ENCODE measurements at regions not wholly inside any gene's neighbourhood (a gene's known extent, or its start where the extent isn't known, plus 50 kb on each side); places are given as distances from the start of the nearest gene placed in this dataset.
"Not testable (repeated sequence)": the region's sequence is repeated elsewhere in the genome, so short reads cannot be mapped to it uniquely, and the experiment has no call there.

DNA sequence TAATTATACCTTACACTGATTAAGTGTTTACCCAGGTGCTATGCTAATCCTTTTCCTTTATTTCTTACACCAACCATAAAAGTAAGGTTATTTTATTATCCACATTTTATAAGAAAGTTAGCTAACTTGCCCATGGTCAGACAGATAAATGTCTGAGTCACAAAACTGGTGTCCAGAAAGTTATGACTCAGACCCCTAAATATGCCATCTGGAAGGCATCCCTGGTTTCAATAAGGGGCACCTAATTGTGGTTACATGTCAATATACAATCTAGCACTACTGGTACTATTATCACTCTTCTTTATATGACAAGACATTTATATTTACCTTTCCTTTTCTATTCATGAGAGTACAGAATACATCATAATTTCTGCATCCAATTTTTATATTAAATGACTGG is 496.5 kb upstream of the ADGRL2 start:
- peak; percentile 12 for DNase-seq (ENCODE audit: insufficient read length, low spot score)
- peak; percentile 67 for FAIRE-seq
- TF ChIP-seq POLR2A (IDR thresholded peaks at IDR 0.05; ENCODE audit: low read depth, low read length) = no peak

DNA sequence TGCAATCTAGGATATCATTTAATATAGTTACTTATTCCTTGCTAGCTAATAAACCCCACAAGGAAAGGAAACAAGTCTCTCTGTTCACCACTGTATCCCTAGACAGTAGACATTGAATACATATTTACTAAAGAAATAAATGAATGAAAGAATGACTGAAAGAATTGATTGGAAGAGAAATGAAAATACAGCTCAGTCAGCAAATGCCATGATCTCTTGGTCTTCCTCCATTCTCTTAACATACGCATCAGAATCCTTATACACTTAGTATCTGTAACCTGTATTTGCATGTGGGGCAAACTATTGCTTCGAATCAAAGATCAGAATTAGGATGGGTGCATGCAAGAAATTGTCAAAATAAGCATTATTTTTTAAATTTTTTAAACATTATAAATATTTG is 500.8 kb upstream of the ADGRL2 start:
- no peak for FAIRE-seq
- DNase-seq (ENCODE audit: insufficient read length, low spot score) = no peak
- no peak for TF ChIP-seq POLR2A (IDR thresholded peaks at IDR 0.05; ENCODE audit: low read depth, low read length)

- DNase-seq (ENCODE audit: insufficient read length, low spot score) (no peak), FAIRE-seq (no peak)
- TF ChIP-seq POLR2A (IDR thresholded peaks at IDR 0.05; ENCODE audit: low read depth, low read length) = no peak
Observed at GRCh38 chr1:81298266-81298665, 502.5 kb upstream of the ADGRL2 start.

- DNase-seq (ENCODE audit: insufficient read length, low spot score) (no peak), FAIRE-seq (no peak)
- TF ChIP-seq POLR2A (IDR thresholded peaks at IDR 0.05; ENCODE audit: low read depth, low read length) = no peak
Observed at GRCh38 chr1:81296601-81297000, 504.1 kb upstream of the ADGRL2 start.

DNA sequence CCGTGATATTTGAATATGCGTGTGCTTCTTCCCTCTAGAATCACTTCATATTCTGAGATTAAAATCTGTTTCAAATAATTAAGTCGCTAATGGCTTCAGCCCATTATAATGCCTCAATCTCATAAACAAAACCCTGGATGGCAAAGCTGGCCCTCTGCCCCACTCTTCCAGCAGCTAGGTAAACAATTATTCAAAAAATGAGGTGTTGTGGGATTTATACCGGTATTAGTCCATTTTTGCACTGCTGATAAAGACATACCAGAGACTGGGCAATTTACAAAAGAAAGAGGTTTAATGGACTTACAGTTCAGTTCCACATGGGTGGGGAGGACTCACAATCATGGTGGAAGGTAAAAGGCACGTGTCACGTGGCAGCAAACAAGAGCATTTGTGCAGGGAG is 510.4 kb upstream of the ADGRL2 start:
- FAIRE-seq = no peak
- no peak for DNase-seq (ENCODE audit: insufficient read length, low spot score)
- no peak for TF ChIP-seq POLR2A (IDR thresholded peaks at IDR 0.05; ENCODE audit: low read depth, low read length)

DNA sequence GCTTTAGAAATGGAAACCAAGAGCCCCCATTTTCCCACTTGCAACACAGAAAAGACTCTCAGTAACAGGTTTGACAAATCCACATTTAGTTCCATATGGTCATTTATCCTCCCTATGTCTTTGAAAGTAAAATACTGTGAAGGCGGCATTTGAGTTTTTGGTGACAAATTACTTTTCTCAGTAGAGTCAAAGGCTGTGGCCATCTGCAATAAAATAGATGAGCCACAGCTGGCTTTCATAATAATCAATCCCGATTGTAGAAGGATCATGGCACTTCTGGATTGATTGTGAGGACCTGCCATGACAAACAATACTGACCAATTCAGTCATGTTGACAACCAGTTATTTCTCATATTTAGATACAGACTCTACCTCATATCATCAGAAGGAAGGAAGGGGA is 512.0 kb upstream of the ADGRL2 start:
- TF ChIP-seq POLR2A (IDR thresholded peaks at IDR 0.05; ENCODE audit: low read depth, low read length) = no peak
- no peak for DNase-seq (ENCODE audit: insufficient read length, low spot score)
- FAIRE-seq = no peak

- DNase-seq (ENCODE audit: insufficient read length, low spot score) (no peak), FAIRE-seq (no peak)
- TF ChIP-seq POLR2A (IDR thresholded peaks at IDR 0.05; ENCODE audit: low read depth, low read length) = no peak
Observed at GRCh38 chr1:81287411-81288080, 513.2 kb upstream of the ADGRL2 start.

DNA sequence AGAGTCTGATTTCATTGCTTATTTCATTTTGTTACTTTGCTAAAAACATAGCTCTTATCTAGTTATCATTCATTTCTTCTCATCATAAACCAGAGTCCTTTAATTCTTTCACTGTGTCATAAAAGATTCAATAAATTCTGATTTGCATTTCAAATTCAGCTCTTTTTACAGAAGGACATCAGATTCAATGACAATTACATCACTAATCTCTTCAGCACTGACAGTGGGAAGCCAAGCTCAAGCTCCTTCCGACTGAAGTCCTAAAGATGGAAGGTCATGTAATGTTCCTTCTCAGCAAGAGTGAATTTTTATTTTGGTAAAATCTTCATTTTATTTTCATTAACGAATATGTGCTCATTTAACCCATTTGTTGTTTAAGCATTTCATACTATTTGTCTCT is 530.7 kb upstream of the ADGRL2 start:
- DNase-seq (ENCODE audit: insufficient read length, low spot score) (no peak), FAIRE-seq (no peak)
- no peak for TF ChIP-seq POLR2A (IDR thresholded peaks at IDR 0.05; ENCODE audit: low read depth, low read length)

DNA sequence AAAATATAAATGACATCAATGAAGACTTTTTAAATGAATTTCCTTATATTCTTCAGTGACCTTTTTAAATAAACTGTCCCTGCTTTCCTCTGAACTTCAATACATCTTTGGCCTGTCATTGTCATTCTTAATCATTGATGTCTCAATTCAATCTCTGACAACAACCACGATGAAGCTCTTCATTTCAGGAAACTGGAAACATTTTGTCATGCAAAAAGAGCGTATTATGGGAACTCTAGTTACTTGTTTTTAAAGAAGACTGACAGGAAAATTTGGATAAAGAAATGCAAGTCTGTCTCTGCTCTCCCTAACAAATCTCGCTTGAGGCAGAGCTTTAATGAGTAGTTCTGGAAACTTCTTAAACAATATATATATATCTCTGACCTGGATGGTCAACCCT is 535.8 kb upstream of the ADGRL2 start:
- FAIRE-seq = no peak
- no peak for DNase-seq (ENCODE audit: insufficient read length, low spot score)
- TF ChIP-seq POLR2A (IDR thresholded peaks at IDR 0.05; ENCODE audit: low read depth, low read length) = no peak

DNA sequence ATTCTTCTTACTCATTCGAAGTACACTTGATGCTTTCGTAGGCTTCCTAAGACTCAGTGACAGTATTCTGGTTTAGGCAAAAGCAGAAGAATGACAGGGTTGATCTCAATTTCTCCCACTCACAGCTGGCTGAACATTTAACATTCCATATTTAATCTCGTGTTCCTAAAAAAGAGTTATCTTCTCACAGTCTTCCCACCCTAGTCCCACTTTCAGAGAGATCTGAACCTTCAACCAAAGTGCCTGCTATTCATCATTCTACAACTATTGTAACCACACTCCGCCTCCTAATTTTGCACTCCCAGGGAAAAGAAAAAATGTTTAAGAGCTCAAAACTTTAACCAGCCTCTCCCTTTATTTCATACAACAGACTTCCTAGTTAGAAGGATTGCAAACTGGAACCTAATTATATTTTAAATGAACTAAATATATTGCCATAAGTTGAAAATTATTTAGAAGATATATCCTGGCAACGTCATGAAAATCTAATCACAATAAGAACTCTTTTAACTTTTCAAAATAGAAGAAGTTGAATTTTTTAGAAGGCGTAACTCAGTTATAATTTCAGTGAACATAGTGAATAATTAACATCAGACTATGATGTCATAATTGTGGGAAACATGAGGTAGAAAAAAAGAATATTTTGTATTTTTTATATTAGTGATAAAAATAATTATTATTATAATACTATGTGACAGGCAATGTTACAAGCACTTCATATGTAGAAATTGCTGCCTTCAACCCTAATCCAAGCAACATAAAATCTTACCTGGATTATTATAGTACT is 540.9 kb upstream of the ADGRL2 start:
- no peak for FAIRE-seq
- no peak for TF ChIP-seq POLR2A (IDR thresholded peaks at IDR 0.05; ENCODE audit: low read depth, low read length)
- no peak for DNase-seq (ENCODE audit: insufficient read length, low spot score)

- FAIRE-seq = no peak
- DNase-seq (ENCODE audit: insufficient read length, low spot score) = peak; percentile 5
- no peak for TF ChIP-seq POLR2A (IDR thresholded peaks at IDR 0.05; ENCODE audit: low read depth, low read length)
Observed at GRCh38 chr1:81254560-81254959, 546.2 kb upstream of the ADGRL2 start.

- no peak for TF ChIP-seq POLR2A (IDR thresholded peaks at IDR 0.05; ENCODE audit: low read depth, low read length)
- FAIRE-seq (no peak), DNase-seq (ENCODE audit: insufficient read length, low spot score) (no peak)
Observed at GRCh38 chr1:81254068-81254467, 546.7 kb upstream of the ADGRL2 start.

- TF ChIP-seq POLR2A (IDR thresholded peaks at IDR 0.05; ENCODE audit: low read depth, low read length) = no peak
- FAIRE-seq = no peak
Observed at GRCh38 chr1:81252471-81253151, 548.1 kb upstream of the ADGRL2 start.

GRCh38 chr1:81250825-81251224 is 549.9 kb upstream of the ADGRL2 start:
- not testable (repeated sequence) for DNase-seq (ENCODE audit: insufficient read length, low spot score); FAIRE-seq

More at GRCh38 chr1:81252471-81253151, 548.1 kb upstream of the ADGRL2 start:
- DNase-seq (ENCODE audit: insufficient read length, low spot score) = no peak

DNA sequence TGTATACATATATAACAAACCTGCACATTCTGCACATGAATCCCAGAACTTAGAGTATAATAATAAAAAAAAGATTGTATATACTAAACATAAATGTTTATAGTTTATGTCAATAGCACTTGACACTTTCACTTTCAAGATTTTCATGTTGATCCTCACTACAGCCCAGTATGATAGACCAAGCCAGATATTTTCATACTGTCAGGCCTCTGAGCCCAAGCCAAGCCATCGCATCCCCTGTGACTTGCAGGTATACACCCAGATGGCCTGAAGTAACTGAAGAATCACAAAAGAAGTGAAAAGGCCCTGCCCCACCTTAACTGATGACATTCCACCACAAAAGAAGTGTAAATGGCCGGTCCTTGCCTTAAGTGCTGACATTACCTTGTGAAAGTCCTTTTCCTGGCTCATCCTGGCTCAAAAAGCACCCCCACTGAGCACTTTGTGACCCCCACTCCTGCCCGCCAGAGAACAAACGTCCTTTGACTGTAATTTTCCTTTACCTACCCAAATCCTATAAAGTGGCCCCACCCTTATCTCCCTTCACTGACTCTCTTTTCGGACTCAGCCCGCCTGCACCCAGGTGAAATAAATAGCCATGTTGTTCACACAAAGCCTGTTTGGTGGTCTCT is 555.5 kb upstream of the ADGRL2 start:
- not testable (repeated sequence) for FAIRE-seq; DNase-seq (ENCODE audit: insufficient read length, low spot score)

DNA sequence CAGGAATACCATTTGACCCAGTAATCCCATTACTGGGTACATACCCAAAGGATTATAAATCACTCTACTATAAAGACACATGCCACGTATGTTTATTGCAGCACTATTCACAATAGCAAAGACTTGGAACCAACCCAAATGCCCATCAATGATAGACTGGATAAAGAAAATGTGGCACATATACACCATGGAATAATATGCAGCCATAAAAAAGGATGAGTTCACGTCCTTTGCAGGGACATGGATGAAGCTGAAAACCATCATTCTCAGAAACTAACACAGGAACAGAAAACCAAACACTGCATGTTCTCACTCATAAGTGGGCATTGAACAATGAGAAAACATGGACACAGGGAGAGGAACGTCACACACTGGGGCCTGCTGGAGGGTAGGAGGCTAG is 556.1 kb upstream of the ADGRL2 start:
- not testable (repeated sequence) for FAIRE-seq; DNase-seq (ENCODE audit: insufficient read length, low spot score)
